HG03571 (cell line): ENCODE measurements at regions not wholly inside any gene's neighbourhood (a gene's known extent, or its start where the extent isn't known, plus 50 kb on each side); places are given as distances from the start of the nearest gene placed in this dataset.
"Not testable (repeated sequence)": the region's sequence is repeated elsewhere in the genome, so short reads cannot be mapped to it uniquely, and the experiment has no call there.

ENCODE experiments used
- ATAC-seq: cut with Tn5 transposase; IDR thresholded peaks from one replicate; pipeline ENCODE4 v1.9.1; 2021; ENCODE audit not compliant: unreplicated experiment

DNA sequence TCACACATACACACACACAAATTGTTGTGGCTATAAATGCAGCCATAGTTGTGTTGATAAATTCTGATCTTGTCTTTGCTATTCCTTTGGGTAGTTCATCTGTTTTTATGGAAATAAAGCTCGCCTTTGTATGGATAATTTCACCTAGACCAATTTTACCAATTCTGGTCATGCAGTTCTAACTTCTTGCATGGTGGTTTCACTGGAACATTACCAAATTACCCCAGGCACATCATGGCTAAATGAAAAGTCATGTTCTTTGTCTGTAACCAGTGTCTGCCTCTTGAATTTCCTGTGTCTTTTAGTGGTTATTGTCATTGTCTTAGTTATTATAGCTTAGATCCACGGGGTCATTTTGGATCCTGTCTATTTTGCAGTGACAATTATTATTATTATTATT is 50.3 kb upstream of the TMC1 start:
- no peak for ATAC-seq

DNA sequence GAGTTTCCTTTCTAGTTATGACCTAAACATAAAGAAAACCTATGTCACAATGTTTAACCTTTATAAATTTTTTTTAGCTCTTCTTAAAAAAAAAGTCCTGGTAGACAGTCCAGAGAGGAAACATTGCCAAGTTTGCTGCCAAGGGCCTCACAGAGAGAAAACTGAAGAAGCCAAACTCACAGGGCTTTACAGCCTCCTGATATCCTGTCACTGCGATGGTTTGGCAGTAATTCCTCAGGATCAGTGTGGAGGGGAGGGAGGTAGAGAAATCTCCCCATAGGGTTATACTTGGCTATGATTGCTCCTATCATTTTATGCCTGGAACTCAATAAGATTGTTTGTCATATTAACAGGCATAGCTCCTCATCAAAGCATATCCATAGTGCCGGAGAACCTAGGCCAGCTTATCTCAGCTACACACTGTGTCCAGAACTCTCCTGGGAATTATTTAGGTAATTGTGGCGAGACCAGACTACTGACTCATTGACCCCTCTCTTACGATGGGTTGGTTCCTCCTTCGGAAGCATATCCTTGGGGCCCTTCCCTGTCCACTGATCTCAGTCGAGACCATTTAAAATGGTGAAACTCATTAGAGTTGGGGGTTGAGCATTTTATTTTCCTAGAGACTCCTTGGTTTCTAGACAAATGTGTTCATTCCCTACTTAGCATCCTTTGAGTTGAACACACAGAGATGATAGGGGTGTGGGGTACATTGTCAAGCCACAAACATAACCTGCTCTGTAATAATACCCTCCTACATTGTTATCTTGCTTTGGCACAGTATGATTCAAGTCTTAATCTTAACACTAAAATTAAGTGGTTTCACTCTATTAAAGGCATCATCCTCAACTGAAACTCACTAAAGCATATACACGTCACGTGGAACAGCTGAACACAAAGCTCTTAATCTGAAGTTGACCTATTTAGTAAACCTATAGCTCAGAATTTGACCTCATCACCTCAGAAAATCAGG is 53.4 kb upstream of the TMC1 start:
- no peak for ATAC-seq

DNA sequence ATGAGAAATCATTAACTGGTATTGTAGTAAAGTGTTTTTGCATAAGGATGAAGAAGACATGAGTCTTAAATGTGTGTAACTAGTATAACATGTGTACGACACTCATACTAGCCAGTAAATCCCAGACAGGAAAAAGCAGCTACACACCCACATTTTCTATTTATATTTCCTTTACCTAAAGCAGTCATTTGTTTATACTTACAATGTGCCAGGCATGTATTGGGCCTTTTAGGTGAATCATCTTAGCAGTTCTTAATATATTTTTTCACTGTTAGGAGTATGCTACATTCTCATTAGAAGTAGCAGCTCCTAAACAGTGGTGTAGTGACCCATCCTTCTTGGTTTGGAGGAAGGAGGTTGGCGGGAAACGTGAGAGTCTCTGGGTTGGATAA is 55.8 kb upstream of the TMC1 start:
- no peak for ATAC-seq

DNA sequence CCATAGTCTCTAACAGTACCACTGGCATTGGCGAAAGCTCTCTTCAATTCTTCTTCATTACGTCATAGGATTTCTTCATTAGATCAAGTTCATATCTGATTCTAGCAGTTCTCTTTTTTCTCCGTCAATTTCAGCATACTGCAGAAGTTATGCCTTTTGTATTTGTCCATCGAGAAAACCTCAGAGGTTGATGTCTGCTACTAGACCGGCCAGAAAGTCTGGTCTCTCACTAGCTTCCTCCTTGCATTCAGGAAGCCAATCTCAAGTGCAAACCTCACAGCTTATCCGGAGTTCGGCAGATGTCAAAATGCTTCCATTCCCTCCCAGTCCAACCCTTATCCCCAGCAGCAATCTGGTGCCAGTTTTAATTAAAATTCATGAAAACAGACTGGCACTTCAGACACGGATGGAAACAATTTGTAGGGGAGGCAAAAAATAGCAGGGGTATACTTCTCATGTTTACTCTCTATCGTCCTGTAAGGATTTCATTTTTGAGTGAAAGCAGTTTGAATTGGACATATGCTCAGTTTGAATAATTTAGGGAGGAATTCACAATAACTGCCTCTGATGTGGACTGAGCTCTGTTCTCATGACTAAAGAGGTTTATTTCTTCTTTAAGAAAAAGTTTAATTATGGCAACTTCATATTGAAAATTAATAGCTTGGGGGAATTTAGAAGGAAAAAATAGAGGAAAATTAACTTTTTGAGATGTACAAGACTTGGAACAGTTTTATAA is 56.4 kb upstream of the TMC1 start:
- ATAC-seq, result no peak

DNA sequence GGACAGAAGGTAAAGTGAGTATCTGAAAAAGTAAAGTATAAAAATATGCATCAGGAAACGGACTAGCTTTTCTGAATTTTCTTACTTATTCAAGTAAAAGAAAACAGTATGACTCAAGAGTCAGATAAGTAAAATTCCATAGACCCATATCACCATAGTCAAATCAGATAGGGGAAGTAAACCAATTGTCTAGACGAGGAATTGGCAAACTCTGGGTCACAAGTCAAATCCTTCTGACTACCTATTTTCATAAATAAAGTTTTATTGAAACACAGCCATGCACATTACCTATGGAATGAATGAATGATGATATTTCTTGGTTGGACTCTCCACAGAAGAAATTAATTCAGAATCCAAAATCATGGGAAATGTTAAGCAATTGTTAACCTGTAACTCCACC is 59.1 kb upstream of the TMC1 start:
- ATAC-seq, result no peak

DNA sequence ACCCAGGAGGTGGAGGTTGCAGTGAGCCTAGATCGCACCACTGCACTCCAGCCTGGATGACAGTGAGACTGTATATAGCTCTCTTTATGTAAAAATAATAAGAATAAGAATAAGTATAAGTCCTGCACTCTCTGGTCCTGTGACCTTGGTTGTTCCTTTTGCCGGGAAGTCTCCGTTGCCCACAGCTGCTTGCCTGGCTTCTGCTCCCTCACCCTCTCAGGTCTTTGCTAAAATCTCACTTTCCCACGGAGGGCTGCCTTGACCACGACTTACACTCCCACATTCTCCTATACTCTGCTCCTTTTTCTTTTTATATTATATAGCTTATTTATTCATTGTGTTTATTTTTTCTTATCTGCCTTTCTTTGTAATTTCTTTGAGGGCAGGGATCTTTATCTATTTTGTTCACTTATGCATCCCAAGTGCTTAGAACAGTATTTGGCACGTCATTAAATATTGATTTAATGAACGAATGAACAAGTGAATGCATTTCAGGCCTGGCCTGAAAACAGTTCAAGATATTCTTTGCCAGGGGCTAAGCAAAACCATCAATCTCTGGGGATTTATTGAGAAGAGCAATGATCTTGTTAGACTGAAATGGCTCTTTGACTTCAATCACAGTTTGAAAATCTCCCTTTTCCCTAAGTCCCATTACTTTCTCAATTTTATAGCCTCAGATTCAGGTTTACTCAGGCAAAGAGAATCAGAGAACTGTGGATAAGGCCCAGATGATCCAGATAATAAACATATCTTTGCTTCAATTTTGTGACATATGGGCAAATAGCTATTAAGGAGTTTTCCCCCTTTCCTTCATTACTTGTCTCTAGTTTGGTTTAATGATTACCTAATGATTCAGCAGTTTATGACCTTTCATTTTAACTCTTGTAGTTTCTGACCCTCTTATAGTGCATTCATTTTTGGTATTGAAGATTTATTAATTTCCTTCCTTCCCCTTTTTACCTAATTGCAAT is 60.8 kb upstream of the TMC1 start:
- ATAC-seq, result no peak

DNA sequence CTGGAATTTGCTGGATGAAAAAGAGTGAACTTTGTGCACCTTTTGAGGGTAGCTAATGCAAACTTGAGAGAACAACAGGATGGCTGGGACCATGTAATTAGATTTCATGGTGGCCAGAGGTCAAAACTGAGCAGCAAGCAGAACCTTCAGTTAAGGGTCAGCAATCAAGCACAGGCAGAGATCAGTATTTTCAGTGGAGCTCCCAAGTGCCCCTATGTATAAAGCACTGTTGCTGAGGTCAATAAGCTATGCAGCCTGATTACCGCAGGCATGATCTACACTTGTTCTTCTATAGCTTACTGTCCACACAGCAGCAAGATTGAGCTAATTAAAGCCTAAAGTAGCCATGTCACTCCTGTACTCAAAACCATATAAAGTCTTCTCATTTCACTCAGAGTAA is 62.1 kb upstream of the TMC1 start:
- ATAC-seq, result no peak

DNA sequence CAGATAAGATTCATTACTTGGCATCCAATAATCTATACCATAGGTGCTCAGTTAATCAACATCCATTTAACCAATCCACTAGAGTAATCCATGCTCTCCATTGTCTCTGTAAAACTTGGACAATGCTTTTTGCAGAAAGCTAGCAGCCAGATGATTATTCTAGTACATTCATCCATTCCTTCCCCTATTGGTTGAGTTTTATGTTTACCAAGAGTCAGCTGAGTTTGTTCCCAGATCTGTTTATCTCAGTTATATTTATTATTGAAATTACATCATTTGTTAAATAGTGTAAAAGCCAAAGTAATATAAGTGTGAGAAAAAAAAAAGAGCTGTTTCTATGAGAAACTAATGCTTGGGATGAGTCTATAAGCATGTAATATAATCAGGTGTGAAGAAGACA is 63.3 kb upstream of the TMC1 start:
- ATAC-seq, result no peak

DNA sequence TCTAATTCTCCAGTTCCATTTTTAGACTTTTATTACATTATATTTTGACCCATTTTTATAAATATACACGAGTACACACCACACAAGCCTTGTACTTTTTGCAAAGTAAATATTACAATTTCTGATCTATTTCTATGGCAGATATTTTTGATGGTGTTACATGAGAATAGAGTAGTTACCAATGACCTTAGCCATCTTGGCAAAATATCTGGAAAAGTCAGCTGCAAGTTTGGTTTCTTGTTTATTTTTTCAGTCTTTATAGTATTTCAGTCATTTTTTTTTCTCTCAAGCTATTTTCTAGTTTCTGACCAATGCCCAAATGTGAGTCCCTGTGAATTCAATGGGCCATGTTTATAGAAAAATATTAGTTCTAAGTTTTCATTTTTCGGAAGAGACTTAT is 64.0 kb upstream of the TMC1 start:
- no peak for ATAC-seq

DNA sequence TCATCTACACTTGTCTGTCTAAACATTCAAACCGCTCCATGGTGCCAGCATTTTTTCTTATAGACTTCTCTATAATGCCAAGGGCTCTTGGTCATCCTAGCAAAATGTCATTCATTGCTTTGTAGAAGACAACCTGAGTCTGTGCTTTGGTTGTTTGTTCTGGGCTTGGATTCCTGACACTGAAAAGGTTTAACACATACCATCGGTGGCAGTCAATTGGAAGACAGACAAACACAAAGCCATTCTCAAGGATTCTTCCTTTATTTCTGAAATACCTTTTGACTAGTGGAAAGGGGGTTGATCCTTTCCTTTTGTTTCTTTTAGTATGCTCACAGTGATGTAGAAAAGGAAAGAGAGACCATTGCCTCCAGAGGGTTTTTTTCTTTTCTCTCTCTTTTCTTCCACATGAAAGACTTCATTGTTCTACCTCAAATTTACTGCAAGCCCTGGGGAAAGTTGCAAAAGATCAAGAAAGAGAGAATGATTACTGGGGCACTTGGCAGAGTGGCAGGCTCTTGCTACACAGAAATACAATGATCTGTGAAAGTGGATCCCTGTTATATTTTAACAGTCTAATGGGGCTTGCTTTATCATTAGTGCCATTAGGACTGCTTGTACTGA is 66.4 kb upstream of the TMC1 start:
- ATAC-seq, result no peak

DNA sequence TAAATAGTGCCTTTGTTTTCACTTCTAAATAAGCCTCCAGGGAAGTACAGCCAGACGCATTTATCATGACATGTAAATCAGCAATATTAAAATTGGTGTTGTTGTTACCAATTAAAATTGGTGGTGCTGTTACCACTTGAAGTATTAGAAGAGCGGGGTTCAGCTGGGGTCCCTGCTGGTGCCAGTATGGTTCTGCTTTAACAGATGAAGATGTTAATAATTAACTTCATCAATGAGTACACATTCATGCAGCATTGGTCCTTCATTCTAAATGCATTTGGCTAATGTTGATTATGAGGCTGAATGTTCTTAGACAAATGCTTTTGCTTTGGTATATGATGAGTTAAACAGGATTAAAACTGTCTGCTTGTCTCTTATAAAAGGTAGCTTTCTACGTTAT is 67.6 kb upstream of the TMC1 start:
- no peak for ATAC-seq

DNA sequence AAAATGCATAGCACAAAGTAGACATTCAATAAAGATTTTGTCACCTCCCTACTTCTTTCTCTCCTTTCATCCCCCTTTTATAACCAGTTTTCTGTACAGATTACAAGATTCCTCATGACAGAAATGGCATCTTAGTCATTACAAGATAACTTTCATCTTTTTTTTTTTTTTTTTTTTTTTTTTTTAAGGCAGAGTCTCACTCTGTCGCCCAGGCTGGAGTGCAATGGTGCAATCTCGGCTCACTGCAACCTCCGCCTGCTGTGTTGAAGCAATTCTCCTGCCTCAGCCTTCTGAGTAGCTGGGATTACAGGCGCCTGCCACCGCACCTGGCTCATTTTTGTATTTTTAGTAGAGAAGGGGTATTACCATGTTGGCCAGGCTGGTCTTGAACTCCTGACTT is 75.2 kb upstream of the TMC1 start:
- ATAC-seq, result not testable (repeated sequence)

DNA sequence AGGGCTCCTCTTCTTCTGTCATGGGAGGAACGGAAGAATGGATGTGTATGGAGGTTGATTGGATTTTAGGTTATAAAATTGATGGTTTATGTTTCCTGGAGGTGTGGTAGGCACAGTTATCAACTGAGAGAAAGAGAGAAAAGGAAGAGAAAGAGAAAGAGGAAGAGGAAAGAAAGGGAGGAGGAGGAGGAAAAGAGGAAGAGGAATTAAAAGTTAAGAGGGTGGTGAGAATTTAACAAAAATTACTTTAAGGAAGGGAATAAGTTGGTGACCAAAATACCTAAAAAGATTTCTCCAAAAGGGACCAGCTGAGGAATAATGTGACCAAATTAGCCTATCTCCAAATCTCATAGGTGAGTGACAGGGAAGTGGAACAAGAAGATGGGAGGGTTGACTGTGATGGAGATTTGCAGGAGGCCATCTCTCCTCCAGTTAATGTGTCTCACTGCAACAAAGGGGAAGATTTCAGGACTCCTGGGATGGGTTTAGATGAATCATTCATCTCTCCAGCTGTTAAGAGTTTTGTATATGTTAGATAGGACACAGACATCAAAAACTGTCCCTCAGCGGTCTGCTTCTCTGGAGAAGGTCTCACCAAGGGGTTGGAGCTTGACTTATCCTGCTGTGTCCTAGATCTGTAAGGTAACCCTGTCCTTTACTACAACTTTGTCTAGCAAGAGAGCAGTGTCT is 76.0 kb upstream of the TMC1 start:
- no peak for ATAC-seq

DNA sequence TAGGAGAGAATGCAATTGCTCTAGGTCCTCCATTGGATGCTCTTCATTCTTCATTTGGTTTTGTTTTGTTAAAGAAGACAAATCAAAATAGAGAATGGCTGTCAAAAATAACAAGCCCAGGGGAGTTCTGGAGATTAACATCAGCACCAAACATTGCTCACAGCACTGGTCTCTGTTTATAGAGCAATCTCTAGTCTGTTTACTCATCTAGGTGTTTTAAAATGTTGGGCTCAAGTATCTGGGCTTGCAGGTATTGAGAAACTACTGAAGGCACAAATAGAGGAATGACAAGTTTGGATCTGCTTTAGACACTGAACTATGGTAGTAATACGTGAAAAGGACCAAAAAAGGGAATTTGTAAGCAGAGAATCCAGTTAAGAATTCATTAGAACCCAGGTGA is 77.0 kb upstream of the TMC1 start:
- ATAC-seq, result no peak

DNA sequence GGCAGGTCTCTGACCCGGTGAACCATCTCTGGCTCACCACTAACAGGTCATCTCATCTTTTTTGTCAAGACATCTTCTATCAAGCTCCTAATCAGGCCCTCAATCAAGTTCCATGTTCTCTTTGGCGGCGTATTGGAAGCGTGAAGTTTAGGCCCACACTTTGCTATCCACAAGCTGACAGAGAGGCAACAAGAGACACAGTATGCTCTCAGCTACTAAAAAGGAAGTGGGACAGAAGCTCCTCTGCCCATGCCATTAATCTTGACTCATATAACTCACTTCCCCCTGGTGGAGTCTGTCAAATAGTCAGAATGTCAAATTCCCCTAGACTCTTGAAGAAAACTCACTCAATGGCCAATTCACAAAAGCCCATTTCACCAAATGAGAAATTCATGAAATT is 77.6 kb upstream of the TMC1 start:
- ATAC-seq, result peak; percentile 93

DNA sequence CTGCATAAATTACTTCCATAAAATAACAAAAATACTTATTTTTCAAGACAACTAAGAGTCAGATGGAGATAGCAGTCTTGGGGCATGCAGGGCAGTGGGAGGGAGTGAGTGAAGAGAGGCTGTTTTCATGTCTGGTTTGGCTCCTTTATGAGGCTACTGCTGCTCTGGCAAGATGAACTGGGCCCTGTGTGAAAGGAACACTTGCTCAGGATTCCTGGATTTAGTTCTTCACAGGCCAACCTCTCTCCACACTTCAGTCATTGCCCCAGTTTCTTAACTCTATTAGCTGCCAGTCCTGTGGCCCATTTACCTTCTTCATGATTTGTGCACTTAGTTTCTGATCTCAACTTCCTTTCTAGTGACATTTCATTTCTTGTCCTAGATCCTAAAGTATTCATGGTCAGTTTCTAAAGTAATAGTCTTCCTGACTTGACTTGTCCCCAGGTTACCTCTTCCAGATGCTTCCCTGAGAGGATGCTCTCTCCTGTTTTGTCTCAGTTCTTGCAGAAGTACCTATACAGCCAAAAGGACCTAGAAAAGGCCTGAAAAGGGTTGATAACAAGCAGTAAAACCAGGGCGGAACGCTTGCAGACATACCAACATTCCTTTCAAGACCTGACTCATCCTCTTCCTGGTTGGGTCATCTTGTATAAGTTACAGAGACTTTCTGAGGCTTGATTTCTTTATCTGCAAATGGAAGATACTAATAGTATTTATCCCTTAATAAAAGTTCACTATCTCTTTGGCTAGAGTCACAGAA is 77.0 kb upstream of the ZFAND5 start:
- no peak for ATAC-seq

DNA sequence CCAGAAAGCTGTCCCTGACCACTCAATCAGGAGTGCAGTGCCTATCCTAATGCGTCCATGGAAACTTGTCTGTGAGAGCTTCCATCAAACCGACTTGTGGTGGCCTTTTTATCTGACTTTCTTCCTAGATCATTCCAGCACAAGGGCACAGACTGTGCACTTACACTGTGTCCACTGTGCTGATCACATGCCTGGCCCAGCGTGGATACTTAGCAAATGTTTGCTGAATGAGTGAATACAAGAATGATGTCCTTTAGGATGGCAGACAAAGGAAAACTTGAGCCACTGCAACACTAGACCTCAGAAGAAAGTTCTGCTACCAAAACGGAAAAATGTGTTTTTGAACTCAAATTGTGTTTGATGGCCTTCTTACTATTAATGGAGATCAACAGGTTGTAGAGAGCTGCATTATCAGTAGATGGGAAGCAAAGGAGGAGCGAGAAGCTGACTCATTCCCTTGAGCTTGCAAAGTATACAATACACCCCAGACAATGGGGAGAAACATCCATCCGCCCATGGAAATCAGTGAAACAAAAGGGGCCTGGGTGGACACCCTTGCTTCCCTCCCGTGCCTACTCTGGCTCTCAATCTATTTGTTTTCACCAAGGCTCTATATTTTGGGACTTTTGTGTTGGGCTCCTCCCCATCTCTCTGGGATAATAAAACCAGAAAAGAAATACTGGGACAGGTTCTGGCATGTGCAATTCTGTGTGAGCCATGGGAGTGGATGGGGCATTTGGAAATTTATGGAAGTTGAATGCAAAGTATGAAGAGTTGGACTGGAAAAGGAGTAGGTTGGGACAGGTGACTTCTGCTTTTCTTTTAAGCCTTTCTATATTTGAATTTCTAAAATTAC is 76.2 kb upstream of the ZFAND5 start:
- ATAC-seq, result no peak

DNA sequence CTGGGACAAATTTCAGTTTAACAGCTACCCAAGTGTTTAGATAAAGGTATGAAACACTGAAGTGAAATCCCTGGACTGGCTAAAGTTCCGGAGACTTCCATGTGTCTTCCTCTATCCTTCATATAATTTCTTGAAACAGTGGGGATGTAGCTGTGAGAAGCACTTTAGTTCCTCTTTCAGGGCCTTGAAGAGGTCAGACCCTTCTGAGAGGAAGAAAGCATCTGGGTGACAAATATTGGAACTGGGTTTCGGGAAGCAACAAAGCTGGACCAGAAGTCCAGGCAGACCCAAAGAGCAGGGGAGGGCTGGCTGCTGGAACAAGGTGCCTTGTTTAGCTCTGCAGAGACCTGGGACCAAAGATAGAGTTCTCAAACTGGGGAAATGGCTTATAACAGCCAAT is 75.4 kb upstream of the ZFAND5 start:
- no peak for ATAC-seq
